ENCODE measurements at regions not wholly inside any gene's neighbourhood (a gene's known extent, or its start where the extent isn't known, plus 50 kb on each side); places are given as distances from the start of the nearest gene placed in this dataset.

- TF ChIP-seq GATA2 (IDR thresholded peaks at IDR 0.05; ENCODE audit: low read depth, low read length) (no peak), GATA3 (IDR thresholded peaks at IDR 0.05; ENCODE audit: low read depth, low read length) (no peak)
Measured at GRCh38 chr21:26351661-26352060, 181.1 kb upstream of the APP start.
